Mesenchymal stem cell (in vitro differentiated cells and primary cell): ENCODE measurements at regions not wholly inside any gene's neighbourhood (a gene's known extent, or its start where the extent isn't known, plus 50 kb on each side); places are given as distances from the start of the nearest gene placed in this dataset. TPM values are rescaled to one million over a fixed set of nuclear protein-coding genes. Genes with fewer than 3 reads are reported as not detected.

ENCODE experiments used
- DNase-seq: peaks from one replicate; pipeline ENCODE4 v3.0.0-alpha.2; 2013
- H2AFZ ChIP-seq: one replicate; pipeline ENCODE4 v1.6.1; 2013; ENCODE audit warnings: low read depth, mild to moderate bottlenecking, control low read depth, inconsistent platforms, low read length, moderate library complexity
- H2AK5ac ChIP-seq: 2 replicates; pipeline ENCODE4 v1.6.1; 2013; ENCODE audit warnings: low read length, moderate library complexity, mild to moderate bottlenecking, inconsistent platforms; ENCODE audit not compliant: severe bottlenecking
- H2BK120ac ChIP-seq: one replicate; pipeline ENCODE4 v1.6.1; 2013; ENCODE audit warnings: low read depth, mild to moderate bottlenecking, inconsistent platforms, low read length, moderate library complexity
- H2BK12ac ChIP-seq, 2 experiments: one replicate each; pipeline ENCODE4 v1.6.1; 2013; ENCODE audit warnings: inconsistent platforms in 2 of 2, low read length in 2 of 2, mild to moderate bottlenecking in 2 of 2, moderate library complexity in 2 of 2, control low read depth in 1 of 2
- H2BK15ac ChIP-seq: one replicate; pipeline ENCODE4 v1.6.1; 2013; ENCODE audit warnings: mild to moderate bottlenecking, low read depth, inconsistent platforms; ENCODE audit not compliant: poor library complexity, severe bottlenecking
- H2BK5ac ChIP-seq: 2 replicates; pipeline ENCODE4 v1.6.1; 2013; ENCODE audit warnings: low read depth, mild to moderate bottlenecking, low read length, control low read depth, inconsistent platforms; ENCODE audit not compliant: poor library complexity, severe bottlenecking
- H3K14ac ChIP-seq, 2 experiments: one replicate each; pipeline ENCODE4 v1.6.1; 2013; ENCODE audit warnings: inconsistent platforms in 2 of 2, low read length in 2 of 2, control low read depth in 1 of 2, mild to moderate bottlenecking in 1 of 2, moderate library complexity in 1 of 2
- H3K18ac ChIP-seq, 2 experiments: one replicate each; pipeline ENCODE4 v1.6.1; 2013; ENCODE audit warnings: inconsistent platforms in 2 of 2, low read length in 2 of 2, control low read depth in 1 of 2, low read depth in 1 of 2, mild to moderate bottlenecking in 1 of 2
- H3K23ac ChIP-seq, 2 experiments: one replicate each; pipeline ENCODE4 v1.6.1; 2013; ENCODE audit warnings: inconsistent platforms in 2 of 2, low read length in 2 of 2, mild to moderate bottlenecking in 2 of 2, moderate library complexity in 2 of 2, control low read depth in 1 of 2
- H3K27ac ChIP-seq: 2 replicates; pipeline ENCODE4 v1.5.1; 2013; ENCODE audit warnings: mild to moderate bottlenecking, moderate library complexity, low read length, control low read depth, inconsistent platforms; ENCODE audit not compliant: poor library complexity, severe bottlenecking
- H3K27me3 ChIP-seq, 2 experiments: 2 replicates each; pipeline versions ENCODE4 v1.6.1 to v1.7.0; 2013; ENCODE audit warnings: low read length in 2 of 2, mild to moderate bottlenecking in 2 of 2, moderate library complexity in 2 of 2, control low read depth in 1 of 2, inconsistent platforms in 1 of 2; ENCODE audit not compliant: control insufficient read depth in 1 of 2, insufficient read depth in 1 of 2
- H3K36me3 ChIP-seq, 2 experiments: 2 replicates each; pipeline versions ENCODE4 v1.6.1 to v1.7.0; 2013; ENCODE audit warnings: low read length in 2 of 2, control low read depth in 1 of 2, inconsistent platforms in 1 of 2, low read depth in 1 of 2, mild to moderate bottlenecking in 1 of 2; ENCODE audit not compliant: insufficient read depth in 2 of 2, control insufficient read depth in 1 of 2
- H3K4ac ChIP-seq, 2 experiments: one replicate each; pipeline ENCODE4 v1.6.1; 2013; ENCODE audit warnings: inconsistent platforms in 2 of 2, low read length in 2 of 2, mild to moderate bottlenecking in 2 of 2, moderate library complexity in 2 of 2, control low read depth in 1 of 2, low read depth in 1 of 2
- H3K4me1 ChIP-seq: 2 replicates; pipeline ENCODE4 v1.6.1; 2013; ENCODE audit warnings: low read depth, low read length, control low read depth; ENCODE audit not compliant: control insufficient read depth, insufficient read depth
- H3K4me2 ChIP-seq: 2 replicates; pipeline ENCODE4 v1.6.1; 2013; ENCODE audit warnings: low read length, mild to moderate bottlenecking, inconsistent platforms; ENCODE audit not compliant: poor library complexity, severe bottlenecking
- H3K4me3 ChIP-seq, 2 experiments: 2 replicates each; pipeline versions ENCODE4 v1.5.1 to v1.7.0; 2013; ENCODE audit warnings: low read length in 2 of 2, mild to moderate bottlenecking in 2 of 2, control low read depth in 1 of 2, low read depth in 1 of 2; ENCODE audit not compliant: insufficient read depth in 1 of 2
- H3K79me1 ChIP-seq: replicated peaks from 2 replicates; pipeline ENCODE4 v1.6.1; 2013; ENCODE audit warnings: mild to moderate bottlenecking, control low read depth, low read length, inconsistent platforms; ENCODE audit not compliant: poor library complexity, severe bottlenecking
- H3K9ac ChIP-seq: 2 replicates; pipeline ENCODE4 v1.7.0; 2013; ENCODE audit warnings: mild to moderate bottlenecking, low read length, moderate library complexity
- H3K9me3 ChIP-seq: 2 replicates; pipeline ENCODE4 v1.7.0; 2013; ENCODE audit warnings: mild to moderate bottlenecking, low read length; ENCODE audit not compliant: control insufficient read depth
- H4K8ac ChIP-seq: one replicate; pipeline ENCODE4 v1.6.1; 2013; ENCODE audit warnings: inconsistent platforms, mild to moderate bottlenecking, low read length, moderate library complexity
- H4K91ac ChIP-seq: one replicate; pipeline ENCODE4 v1.6.1; 2013; ENCODE audit warnings: mild to moderate bottlenecking, low read length, inconsistent platforms
- WGBS: methylation state at CpG from one replicate; pipeline ENCODE4 v1.1.7; 2013; ENCODE audit warnings: mixed read lengths; 5-methylcytosine and 5-hydroxymethylcytosine counted together
- small RNA-seq: library from polyadenylated mRNA; stranded (forward); fragments of <200 nt; extraction: miRNeasy Mini kit (QIAGEN cat#:217004); gene quantifications from one replicate; pipeline ENCODE3, GENCODE V24; 2013; ENCODE audit warnings: low read depth

- H3K18ac ChIP-seq: no peak overlapping the region
- H2AFZ ChIP-seq: no peak overlapping the region
- no peak overlapping the region for H3K9ac ChIP-seq
- H4K8ac ChIP-seq: no peak overlapping the region
- H3K4me2 ChIP-seq: no peak overlapping the region
- H3K4ac ChIP-seq: no peak overlapping the region
- no peaks in the 10 kb centered on the region for H3K9me3 ChIP-seq
- H3K36me3 ChIP-seq: no peaks in the 10 kb centered on the region
- H3K4me3 ChIP-seq: no peak overlapping the region
- no peak overlapping the region for H3K23ac ChIP-seq
- WGBS: 71% methylated on average over 1 of the region's 3 CpGs
- H3K4me1 ChIP-seq: no peaks in the 10 kb centered on the region
- no peak for DNase-seq
- no peak overlapping the region for H2AK5ac ChIP-seq
- no peak overlapping the region for H3K14ac ChIP-seq
- H4K91ac ChIP-seq: no peak overlapping the region
- peaks cover 0 to 3% of the 10 kb centered on the region in 2 experiments for H3K27me3 ChIP-seq
- H3K79me1 ChIP-seq: no peaks in the 10 kb centered on the region
- H3K27ac ChIP-seq: no peak overlapping the region
- no peak overlapping the region for H2BK15ac ChIP-seq
- no peak overlapping the region for H2BK5ac ChIP-seq
- H2BK120ac ChIP-seq: no peak overlapping the region
- H2BK12ac ChIP-seq: no peak overlapping the region
Observed at GRCh38 chr4:184968366-184968765, 49.9 kb upstream of the HELT start.

Small RNA genes lying in the stretch of these regions (small RNA-seq; reads per million reads assigned to genes)
- gene MIR4455: not detected
